AG04449 (cell line): ENCODE measurements at regions not wholly inside any gene's neighbourhood (a gene's known extent, or its start where the extent isn't known, plus 50 kb on each side); places are given as distances from the start of the nearest gene placed in this dataset.

Experiments used
- CTCF ChIA-PET: fragments of 350-600 bp; formaldehyde crosslinking; extraction: SDS; loops from one replicate; lab custom pipeline; 2021; ENCODE audit warnings: antibody characterized with exemption; lab: Yijun Ruan, JAX
- POLR2A ChIA-PET: fragments of 400-600, 350-600 bp; formaldehyde crosslinking; extraction: SDS; loops from one replicate; lab custom pipeline; 2020; ENCODE audit warnings: antibody characterized with exemption, inconsistent platforms; lab: Yijun Ruan, JAX
- DNase-seq: peaks from one replicate; pipeline ENCODE4 v3.0.0-alpha.2; 2010; ENCODE audit warnings: low read depth, low spot score
- H3K4me3 ChIP-seq: 2 replicates; pipeline ENCODE4 v1.5.1; 2011; ENCODE audit warnings: low read depth, mild to moderate bottlenecking, control low read depth, low read length
- TF ChIP-seq, protein P1 (sequence below): IDR thresholded peaks from one replicate; pipeline ENCODE4 v1.5.1; 2011; ENCODE audit warnings: mild to moderate bottlenecking, moderate library complexity, low read length, control low read depth, inconsistent platforms; ENCODE audit not compliant: insufficient read depth; ENCODE audit errors: missing control alignments

DNA sequence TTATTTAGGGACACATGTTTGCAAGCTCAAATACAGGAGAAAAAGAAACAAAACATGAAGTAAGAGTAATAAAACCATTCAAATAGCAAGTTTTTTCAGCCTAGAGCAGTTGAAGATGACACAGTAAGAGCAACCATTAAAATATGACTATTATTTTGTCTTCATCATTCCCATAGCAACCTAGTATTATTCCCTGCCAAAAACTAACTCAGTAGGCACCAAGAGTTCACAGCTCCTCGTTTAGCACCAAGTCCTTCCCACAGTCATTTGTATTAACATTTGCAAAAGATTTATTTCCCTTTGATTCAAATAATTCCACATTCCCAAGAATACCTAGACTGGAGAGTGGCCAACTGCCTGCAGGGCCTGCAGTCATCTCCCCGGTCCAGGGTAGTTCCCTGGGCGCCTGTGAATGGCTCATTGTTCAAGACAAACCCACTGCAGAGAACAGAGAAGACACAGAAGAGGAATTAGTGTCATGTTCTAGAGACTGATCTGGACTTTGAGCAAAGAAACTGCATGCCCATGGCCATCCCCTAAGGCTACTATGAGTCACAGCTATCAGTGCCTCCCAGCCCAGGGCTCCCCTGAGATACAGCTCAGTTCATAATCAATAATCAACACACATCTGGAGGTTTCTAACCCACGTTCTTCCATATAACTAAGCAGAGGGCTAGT lies 139.1 kb upstream of the MAP3K1 start:
- ChIA-PET CTCF (no interaction called here), POLR2A (no interaction called here)
- DNase-seq = no peak
- no peak overlapping the region for H3K4me3 ChIP-seq
- TF ChIP-seq, protein P1, sequence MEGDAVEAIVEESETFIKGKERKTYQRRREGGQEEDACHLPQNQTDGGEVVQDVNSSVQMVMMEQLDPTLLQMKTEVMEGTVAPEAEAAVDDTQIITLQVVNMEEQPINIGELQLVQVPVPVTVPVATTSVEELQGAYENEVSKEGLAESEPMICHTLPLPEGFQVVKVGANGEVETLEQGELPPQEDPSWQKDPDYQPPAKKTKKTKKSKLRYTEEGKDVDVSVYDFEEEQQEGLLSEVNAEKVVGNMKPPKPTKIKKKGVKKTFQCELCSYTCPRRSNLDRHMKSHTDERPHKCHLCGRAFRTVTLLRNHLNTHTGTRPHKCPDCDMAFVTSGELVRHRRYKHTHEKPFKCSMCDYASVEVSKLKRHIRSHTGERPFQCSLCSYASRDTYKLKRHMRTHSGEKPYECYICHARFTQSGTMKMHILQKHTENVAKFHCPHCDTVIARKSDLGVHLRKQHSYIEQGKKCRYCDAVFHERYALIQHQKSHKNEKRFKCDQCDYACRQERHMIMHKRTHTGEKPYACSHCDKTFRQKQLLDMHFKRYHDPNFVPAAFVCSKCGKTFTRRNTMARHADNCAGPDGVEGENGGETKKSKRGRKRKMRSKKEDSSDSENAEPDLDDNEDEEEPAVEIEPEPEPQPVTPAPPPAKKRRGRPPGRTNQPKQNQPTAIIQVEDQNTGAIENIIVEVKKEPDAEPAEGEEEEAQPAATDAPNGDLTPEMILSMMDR = no peak

DNA sequence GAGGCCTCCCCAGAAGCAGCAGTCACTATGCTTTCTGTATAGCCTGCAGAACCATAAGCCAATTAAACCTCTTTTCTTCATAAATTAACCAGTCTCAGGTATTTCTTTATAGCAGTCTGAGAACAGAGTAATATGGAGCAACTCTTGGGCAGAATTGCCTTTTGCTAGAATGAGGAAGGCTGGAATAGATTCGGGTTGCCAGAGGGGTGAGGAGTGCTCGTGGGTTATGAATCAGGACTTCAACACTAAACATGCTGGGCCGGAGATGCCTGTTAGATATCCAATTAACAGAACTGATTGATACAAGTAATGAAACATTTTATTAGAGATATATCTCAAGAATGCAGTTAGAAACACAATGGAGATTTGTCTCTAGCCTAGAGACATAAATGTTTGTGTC lies 140.9 kb upstream of the MAP3K1 start:
- ChIA-PET CTCF (no interaction called here), POLR2A (no interaction called here)
- DNase-seq = no peak
- H3K4me3 ChIP-seq = no peak overlapping the region
- TF ChIP-seq, protein P1 = no peak

DNA sequence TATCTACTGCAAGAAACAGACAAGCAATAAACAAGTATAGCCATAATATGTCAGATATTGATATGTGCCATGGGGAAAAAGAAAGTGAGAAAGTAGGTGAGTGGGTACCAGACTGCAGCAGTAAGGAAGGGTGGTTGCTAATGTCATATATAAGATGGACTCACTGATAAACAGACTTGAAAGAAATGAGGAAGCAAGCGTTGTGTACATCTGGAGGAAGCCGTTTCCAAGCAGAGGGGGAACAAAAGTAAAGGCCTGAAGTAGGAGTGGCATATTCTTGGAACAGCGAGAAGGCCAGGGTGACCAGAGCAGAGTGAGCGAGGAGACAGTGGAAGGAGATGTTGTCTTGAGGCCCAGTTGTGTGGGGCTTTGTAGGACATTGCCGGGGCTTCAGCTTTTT lies 142.2 kb upstream of the MAP3K1 start:
- no peak overlapping the region for H3K4me3 ChIP-seq
- POLR2A ChIA-PET = no interaction called here
- CTCF ChIA-PET = no interaction called here
- no peak for DNase-seq
- TF ChIP-seq, protein P1 = no peak

DNA sequence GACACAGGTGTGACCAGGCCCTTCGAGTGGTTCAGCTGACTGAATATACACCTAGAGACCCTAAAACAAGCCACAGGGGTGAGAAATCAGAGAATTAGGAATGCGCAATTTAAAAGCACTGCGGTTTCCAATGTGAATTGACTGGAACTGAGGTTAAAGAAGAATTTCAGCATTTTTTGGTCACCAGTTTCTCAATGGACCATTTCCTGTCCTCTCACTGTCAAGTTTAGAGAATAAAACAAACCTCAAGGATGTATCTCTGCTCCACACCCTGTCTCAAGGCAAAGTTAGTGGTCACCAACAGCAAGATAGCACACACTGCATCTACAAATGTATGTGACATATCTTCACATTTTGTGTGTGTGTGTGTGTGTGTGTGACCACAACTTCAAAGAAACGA lies 143.8 kb upstream of the MAP3K1 start:
- ChIA-PET CTCF (no interaction called here), POLR2A (no interaction called here)
- TF ChIP-seq, protein P1 = no peak
- DNase-seq = no peak
- H3K4me3 ChIP-seq = no peak overlapping the region

DNA sequence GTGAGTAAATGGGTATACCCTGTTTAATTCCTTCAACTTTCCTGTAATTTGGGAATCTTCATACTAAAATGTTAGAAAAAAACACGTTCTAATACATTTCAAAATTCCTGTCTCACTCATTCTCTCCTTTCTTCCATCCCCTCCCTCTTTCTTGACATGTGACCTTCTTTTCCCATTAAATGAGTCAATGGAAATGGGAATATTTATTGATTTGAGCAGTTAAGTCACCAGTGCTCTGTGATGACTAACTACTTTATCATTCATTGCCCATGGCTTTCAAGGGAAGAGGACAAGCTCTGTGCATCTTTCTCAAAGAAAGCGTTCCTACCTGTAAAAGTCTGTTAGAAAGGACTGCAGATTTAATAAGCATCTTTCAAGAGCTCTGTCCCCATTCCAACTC lies 144.4 kb upstream of the MAP3K1 start:
- ChIA-PET POLR2A (no interaction called here), CTCF (no interaction called here)
- TF ChIP-seq, protein P1 = no peak
- no peak overlapping the region for H3K4me3 ChIP-seq
- DNase-seq = no peak

DNA sequence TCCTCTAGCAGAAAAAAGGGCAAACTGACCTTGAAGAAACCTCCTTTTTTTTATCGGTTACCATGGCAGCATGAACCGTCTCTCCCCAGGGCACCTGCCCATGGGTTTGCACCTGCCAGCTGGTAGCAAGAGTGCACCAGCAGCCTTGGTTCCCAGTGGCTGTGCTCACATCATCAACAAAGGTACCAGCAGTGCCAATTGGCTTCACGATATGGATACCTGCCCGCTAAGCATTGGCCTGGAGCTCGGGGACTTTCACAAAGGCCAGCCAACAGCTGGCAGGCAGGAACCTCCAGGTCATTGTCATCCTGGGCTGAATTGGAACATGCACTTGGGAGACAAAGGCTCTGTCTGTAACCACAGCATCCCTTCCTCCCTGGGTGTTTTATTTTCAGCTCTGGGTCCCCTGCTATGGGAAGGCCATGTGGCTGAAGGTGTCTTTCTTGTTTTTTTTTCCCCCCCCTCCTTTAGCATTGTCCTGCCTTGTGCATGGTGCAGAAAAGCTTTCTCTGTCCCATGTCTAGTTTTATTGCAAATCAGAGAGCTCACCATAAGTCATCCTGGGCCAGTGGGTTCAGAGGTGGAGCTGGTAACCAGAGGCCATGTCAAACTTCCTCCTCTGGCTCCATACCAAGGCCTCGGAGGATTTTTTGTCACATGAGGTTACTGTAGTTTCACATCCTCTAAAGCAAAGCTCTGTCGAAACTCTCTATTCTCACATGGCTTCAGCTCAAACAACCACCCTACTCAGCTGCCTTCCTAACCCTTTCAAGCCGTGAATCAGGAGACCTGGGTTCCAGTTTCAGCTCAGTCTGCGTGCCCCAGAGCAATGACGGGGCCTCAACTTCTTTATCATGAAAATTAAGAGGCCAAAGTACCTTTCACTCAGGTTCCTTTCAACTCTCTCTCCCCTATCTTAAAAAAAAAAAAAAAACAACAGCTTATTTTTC lies 145.5 kb upstream of the MAP3K1 start:
- H3K4me3 ChIP-seq = no peak overlapping the region
- TF ChIP-seq, protein P1 = no peak
- POLR2A ChIA-PET = no interaction called here
- CTCF ChIA-PET = interaction anchor here (0.9 kb wide), 2 partner anchors 19 to 399 kb away, joined by 3 to 4 read pairs; no protein-coding TSS in a partner anchor
- DNase-seq = no peak
